HG03460 (cell line): ENCODE measurements at regions not wholly inside any gene's neighbourhood (a gene's known extent, or its start where the extent isn't known, plus 50 kb on each side); places are given as distances from the start of the nearest gene placed in this dataset.

ENCODE experiments used
- ATAC-seq: cut with Tn5 transposase; IDR thresholded peaks from one replicate; pipeline ENCODE4 v1.9.1; 2021; ENCODE audit not compliant: unreplicated experiment

DNA sequence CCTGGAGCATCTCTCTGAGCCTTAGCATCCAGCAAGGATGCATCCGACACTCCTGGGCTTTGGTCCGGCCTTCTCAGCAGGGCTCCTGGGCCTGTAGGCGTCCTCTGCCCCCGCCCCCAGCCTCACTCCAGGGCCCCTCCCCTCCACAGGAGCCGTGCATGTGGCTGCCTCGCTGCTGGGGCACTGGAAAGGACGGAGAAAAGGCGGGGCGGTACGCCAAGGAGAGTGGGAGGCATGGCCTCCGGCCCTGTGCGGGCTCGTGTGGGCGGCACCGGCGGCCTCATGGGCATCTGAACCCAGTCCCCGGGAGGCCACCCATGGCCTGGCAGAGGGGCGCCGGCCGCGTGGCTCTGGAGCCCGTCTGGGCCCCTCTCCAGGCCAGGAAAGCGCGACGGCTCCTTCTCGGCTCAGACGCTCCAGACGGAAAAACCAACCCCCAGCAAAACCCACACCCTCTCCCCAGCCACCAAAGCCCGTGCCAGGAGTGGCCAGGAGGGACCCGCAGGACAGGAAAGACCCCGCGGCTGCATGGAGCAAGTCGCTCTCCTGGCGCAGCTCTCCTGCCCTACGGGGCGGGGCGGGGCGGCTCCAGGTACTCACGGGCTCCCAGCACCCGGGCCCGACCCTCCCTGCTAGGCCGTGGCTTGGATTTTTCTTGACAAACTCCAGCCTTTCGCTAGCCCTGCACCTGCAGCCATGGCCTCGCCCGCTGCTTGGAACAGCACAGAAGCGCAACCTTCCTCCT is 419.9 kb downstream of the QKI start:
- ATAC-seq: no peak

DNA sequence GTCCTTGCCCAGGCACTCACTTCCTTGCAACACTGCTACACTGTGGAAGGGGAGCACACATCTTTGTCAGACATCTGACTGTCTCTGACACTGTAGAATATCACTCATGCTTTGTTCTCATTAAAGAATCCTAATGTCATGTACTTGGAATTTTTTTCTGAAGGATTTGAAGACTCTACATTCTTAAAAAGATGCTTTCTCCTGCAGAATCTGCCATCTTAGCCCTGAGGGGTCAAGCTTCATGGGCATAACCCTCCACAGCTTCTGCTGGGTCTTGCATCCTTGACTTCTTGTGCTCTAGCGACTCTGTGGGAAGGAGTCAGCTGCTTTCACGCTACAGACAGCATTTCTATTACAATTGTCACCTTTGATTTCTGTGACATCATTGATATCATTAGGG is 417.2 kb downstream of the QKI start:
- ATAC-seq: no peak

DNA sequence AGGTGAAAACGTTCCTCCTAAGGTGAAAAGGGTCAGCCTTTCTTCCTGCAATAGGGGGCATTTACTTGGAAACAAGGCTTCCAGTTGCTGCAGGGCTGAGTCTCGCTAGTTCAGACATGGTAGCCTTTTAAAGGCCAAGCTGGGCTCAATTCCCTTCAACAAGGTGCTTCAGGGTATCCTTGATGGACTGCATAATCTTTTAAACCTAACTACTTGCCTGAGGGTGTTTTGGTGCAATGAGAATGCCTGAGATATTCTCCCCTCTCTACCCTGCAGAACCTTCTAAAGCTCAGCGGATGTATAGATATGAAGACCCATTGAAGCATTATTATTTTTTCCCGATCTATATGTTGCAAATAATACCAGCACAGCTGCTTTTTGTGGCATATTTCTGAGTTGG is 416.1 kb downstream of the QKI start:
- ATAC-seq: no peak

DNA sequence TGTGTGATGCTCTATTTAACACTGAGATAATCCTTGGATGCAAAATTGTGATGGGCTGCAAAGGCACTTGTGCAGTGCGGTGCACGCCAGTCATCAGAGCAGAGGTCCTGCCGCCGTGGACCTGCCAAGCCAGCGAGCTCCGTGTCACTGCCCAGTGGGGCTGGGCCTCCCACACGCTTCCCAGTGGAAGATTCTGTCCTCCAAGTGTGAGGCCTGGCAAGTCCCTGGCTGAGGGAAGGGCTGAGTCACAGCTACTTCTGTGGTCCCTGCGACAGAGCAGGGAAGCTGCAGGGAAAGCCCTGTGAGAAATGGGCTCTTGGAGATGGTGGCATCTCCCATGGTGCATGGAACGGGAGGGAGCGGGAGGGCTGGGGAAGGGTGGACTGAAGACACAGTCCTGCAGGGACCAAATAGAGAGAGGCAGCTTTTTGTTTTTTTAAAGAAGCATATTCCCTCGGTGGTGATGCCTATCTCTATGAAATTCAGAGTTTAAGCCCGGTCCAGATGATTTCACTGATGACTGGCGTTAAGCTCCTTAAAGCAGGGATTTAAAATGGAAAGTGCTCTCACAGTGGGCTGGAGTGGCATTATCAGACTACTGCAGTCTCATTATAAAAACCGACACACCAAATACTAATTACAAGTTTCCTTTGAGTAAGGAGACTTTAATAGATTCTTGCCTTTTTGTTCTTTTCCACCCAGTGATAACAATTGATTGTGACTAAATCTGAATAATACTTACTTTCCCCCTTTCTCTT is 413.7 kb downstream of the QKI start:
- ATAC-seq: no peak

DNA sequence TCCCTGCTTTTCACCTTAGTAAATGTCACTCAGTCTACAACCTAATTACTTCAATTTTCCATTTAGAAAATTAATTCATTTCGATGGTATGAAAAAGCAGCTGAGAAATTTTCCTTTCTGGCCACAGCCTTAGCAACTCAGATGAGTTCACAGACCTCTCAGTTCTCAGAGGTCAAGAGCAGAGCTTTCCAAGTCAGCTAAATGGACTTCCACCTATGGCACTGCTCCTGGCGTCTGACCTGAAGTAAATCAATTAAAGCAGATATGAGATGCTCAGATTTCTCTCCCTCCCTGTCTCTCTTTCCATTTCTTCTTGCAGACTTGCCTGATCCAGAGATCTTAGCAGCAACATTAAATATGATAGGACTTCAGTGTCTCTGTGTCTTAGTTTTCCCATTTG is 412.6 kb downstream of the QKI start:
- ATAC-seq: no peak

DNA sequence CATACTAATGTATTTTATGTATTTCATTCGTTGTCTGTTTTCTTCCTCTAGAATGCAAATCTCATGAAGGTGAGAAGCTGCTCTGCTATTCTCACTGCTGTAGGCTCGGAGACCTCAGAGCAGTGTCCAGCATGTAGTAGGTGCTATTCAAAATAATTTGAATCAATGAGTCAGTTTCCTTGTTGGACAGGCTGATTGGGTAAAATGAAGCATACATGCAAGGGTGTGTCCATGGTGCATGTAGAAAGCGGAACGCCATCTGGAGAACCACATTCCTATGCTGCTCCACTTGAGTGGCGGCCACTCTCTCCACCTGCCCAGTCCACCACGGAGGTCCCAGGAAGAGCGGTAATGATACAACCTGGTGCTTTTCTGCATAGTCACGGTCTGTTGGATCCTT is 412.1 kb downstream of the QKI start:
- ATAC-seq: no peak

DNA sequence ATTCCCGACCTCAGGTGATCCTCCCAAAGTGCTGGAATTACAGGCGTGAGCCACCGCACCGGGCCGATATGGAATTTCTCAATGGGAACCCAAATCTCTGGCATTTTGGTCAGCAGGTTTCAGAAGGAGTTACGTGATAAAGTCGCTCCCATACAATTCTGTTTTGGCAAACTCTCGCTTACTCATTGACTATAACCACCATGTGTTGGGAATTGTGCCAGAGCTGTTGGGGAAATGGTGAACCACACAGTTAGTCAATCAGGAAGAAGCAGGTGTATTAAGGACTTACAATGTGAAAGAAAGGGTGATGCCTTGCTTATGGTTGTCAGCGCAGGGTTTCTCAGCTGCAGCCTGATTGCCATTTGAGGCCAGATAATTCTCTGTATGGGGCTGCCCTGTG is 410.5 kb downstream of the QKI start:
- ATAC-seq: no peak

DNA sequence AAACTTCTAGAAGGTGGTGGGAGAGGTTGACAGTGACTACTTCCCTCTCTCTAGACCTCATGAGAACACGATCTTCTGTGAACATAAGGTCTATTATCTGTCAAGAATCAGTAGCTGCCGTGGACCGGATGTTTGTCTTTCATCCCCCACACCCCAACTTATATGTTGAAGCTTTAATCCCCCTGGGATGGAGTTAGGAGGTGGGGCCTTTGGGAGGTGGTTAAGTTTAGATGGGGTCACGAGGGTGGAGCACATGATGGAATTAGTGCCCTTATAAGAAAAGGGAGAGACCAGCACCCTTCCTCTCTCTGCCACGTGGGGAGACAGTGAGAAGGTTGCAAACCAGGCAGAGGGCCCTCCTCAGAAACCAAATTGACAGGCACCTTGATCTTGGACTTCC is 409.1 kb downstream of the QKI start:
- no peak for ATAC-seq

DNA sequence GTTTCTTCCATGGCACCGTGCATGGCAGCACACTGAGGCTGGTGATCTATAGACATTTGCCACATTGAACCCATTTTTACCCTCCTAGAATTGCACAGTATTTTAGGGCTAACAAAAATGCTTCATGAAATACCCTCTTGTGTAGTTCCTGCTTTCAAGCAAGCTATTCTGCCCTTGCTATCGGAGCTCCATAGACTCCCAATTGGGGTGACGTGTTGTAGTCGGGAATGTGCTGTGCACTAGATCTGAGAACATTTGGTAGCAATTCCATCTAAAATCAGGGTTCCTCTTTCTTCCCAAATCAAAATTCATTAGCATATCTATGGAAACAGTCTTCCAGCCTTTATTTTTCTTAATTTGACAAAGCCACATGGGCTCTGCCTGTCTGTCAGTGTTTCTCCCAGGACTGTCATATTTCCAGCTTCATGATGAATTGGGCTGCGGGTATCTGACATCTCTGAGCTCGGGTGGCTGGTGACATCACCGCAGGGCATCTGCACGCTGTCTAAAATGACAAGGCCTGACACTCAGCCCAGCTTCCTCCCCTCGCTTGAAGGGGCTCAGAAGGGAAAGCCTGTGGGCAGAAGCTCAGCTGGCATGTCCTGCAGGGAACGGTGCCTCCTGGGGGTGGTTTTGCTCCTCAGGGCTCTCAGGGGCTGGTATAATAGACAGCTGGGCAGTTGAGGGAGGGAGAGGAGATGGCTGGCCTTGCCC is 406.4 kb downstream of the QKI start:
- no peak for ATAC-seq

DNA sequence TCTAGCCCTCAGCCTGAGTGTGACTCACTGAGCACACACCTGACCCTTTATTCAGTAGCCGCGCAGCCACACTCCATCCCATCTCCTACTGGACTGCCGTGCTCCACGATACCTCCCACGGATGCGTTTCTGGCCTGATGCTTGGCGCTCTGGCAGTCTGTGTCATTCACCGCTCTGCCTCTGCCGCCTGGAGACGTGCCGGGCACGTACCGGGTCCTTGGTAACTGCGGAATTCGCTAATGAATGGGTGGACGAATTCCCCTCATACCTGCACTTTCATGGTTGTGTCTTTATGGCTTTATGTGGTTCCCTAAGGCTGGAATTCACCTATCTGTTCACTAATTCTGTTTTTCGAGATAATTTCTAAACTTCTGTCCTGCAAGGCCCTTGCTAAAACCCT is 405.7 kb downstream of the QKI start:
- no peak for ATAC-seq

DNA sequence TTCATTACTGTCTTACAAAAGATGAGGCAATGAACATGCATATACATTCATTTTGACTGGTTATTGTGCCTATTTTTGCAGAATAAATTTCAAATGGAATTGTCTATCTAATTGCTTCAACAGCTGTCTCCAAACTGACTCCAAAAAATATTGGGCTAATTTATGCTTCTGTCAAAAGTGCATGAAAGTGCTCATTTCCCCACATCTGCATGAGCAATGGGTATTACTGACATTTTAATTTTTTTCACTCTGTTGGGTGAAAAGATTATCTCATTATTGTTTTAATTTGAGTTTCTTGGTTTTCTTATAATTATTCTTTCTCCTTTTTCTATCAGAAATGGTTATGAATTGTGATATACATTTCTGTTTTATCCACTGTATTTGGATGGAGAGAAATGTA is 404.2 kb downstream of the QKI start:
- ATAC-seq: no peak

DNA sequence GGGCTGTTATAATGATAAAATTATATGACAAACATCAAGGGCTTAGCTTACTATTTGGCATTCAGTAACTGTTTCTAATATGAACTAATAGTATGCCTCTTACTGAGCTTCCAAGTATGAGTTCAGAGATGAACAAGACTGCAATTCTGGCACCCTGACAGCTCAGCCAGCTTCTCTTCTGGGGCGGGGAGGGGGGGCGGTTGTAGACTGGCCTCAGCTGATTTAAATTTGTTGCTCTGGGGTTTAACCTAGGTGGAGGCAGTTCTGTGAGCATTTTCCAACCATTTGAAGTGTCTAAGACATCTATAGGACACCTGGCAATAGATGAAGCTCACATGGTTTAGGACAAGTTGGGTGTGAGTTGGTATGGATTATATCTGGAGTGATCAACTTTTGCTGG is 401.9 kb downstream of the QKI start:
- no peak for ATAC-seq

DNA sequence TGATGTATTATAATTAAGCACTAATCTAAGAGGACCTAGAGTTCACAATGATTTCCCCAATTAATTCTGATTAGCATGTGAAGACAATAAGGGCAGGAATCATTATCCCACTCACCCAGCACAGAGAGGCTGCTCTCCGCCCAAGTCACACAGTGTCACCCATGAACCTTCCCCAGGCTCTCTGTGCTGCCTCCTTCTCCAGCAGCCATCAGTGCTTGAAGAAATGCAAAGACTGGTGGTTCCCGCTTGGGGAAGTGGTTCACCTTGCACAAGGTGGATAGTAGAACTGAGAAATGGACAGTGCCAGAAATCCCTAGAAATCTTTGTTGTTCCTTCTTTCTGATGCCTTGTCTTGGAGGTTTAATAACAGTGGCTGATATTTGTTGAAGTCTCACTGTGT is 401.3 kb downstream of the QKI start:
- no peak for ATAC-seq

DNA sequence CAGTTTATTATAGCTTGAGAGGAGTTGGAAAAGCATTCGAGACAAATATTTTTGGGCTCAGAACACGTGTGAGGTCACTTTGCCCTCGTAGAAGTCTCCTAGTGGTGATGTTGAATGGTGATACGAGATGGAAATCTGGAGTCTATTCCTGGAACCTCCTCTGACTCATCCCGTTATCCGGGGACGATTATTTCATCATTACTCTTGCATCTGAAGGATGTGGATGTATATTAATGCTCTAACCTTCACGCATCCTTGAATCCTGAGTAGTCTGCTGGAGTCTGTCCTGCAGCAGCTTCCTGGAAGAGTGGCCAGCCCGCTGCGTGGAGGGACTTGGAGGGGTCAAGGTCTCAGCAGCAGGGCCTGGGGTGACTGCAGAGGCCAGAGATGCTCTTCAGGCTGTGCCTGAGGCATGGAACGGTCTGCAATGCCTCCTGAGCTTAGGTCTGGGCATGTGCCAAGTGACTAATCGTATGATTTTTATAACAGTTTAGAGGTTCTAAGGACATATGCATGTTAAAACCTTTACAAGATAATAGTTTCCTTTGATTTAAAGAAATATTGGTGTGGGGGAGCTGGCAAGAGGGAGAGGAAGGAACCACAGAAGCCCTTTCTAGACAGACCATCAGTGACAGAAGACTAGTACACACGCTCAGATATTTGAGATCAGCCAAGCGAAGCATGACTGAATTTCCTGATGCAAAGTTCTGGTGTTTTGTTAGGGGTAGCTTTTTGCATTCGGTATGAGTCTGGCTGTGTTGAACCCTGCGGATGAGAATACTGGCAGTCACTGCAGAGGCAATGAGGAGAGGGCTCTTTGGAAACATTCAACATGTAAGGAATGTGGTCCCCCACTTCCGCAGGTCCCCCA is 400.2 kb downstream of the QKI start:
- peak; percentile 74 for ATAC-seq

DNA sequence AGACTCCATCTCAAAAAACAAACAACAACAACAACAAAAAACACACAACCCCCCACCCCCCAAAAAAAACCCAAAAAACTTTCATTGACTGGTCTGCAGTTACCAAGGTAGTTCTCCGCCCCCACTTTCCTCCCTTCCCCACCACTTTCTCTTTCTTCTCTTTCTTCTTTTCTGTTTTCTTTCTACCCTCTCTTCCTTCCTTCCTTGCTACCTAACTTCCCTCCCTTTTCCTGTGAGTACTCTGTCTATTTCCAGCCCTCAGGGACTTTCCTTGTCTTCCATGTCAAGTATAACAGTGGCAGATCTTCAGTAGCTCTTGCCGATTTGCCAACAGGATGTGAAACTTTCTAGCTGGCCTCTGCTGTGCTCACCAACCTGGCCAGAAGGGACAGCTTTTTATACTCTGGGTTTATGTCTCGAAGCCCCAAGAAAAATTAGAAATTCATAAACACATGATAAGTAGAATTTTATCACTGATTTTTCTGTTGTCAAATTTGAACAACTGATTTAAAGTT is 399.5 kb downstream of the QKI start:
- peak; percentile 66 for ATAC-seq

DNA sequence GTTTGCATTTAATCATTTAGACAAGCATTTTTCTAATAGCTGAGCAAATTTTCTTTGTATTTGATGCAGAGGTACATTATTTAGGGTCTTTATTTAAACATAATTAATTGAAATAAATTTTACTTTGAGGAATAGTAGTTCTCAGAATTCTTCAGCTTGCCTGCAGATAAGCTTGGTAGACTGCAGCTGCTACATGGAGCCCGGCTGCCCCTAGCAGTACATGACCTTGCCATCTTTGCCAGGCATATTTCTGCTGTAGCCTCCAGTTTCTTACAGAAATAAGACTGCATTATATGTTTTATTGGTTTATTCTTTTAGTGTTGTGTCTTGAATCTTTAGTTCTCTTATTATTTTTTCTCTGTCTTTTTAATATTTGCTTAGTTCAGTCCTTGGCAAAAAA is 396.8 kb downstream of the QKI start:
- no peak for ATAC-seq

DNA sequence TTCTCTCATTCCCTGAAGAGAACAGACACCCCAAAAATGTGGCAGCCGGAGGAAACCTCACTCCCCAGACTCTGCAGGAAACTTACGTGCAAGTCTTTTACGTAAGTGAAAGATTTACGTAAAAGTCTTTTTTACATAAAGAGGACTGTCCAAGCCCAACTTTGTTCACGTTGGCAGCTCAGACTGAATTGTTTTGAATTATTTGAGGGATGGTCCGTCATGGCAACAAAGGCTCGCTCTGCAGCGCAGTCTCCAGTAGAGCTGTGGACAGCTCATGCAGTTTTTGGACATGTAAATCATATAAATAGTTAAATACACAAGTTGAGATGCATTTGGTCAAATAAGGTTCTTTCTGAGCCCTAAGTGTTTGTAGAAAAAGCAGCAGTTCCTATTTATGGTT is 394.8 kb downstream of the QKI start:
- no peak for ATAC-seq

DNA sequence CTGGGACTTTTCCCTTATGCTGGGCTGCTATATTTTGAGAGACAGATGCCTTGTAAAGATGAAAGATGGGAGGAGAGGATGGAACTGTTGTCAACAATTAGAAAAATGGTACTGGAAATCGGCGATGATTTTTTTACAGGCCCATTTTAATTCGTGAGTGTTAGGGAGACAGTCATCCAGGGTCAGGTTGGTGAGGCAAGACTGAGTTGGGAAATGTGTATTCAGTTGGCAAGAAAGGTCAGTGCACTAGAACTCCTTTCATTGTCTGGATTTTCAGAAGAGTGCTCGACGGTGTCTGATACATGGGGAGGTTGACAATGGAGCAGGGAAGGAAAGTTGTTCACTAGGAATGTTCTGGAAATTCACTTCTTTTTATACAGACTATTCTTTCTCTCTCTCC is 394.4 kb downstream of the QKI start:
- no peak for ATAC-seq

DNA sequence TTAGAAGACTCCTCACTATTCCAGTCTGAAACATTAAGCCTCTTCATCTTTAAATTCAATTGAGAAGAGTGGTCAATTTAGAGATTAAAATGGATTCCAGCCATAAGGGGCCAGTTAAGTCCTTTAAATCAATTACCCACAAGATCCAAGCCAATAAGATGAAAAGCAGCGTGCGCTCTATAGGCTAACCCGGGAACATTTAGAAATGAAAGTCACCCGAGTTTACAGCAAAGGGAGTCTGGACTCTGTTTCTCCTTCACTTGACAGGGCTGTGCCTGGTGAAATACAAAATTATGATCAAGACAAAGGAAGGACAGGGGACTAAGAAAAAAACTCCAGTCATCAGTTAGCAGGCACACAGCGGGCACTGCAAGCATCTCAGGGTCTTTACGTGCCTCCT is 393.7 kb downstream of the QKI start:
- no peak for ATAC-seq

DNA sequence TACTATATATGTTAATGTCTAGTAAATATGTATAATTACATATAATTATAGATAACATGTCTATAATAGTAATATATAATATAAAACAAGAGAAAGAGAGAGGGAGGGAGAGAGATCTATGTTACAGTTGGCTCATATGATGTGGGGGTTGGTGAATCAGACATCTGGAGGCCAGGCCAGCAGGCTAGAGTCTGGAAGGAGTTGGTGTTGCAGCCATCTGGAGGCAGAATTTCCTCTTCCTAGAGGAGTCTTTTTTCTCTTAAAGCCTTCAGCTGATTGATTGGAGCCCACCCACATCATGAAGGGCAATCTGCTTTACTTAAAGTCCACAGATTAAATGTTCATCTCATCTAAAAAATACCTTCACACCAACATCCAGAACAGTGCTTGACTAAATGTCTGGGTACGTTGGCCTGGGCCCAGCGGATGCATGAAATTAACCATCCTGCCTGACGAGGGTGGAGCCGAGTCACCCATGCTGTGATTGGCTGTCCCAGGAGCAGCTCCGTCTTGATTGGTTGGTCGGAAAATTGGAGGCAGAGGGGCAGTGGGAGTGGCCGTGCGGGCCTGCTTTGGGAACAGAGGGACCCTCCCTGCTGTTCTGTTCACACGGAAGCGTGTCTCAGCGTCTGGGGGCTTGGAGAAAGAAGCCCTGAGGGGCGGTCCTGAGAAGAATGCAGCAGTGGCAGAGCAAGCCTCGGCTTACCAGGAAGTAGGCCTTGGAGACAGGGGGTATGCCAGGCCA is 392.4 kb downstream of the QKI start:
- ATAC-seq: no peak
